ENCODE measurements at regions not wholly inside any gene's neighbourhood (a gene's known extent, or its start where the extent isn't known, plus 50 kb on each side); places are given as distances from the start of the nearest gene placed in this dataset.

DNA sequence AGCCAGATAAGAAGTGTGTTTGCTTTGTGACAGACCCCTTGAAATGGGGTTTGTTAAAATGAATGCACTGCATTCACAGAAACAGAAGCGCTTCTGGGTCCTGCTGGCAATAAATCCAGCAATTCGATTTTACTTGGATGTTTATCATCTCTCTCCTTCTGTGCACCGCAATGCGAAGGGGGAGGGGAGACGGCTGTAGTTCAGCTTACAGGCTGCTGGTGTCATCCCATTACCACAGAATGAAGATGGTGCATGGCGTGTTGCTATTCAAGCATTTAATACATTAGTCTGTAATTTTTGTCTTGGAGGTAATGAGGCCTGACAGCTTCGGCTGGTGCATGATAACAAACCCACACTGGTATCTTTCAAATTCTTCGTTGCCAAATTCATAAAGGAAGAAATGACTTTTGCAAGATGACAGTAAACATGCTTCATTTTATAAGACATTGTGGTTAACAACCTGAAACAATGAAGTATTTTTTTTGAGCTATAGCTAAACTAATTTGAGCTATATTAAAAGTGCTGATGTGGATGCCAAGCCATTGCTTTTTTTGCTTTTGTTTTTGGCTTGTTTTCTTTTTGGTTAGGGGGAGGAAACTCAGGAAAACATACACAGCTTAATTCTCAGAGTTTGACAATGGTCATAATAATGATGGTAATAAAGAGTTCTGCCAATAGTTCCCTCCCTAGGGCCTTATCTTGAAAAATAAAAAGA lies 418.3 kb downstream of the OTOL1 start:
- H3K4me3 ChIP-seq, result no peak overlapping the region
- H3K4me1 ChIP-seq, result no peaks in the 10 kb centered on the region
- TF ChIP-seq POLR2AphosphoS5 (IDR thresholded peaks at IDR 0.05), result no peak
- TF ChIP-seq, protein P1, sequence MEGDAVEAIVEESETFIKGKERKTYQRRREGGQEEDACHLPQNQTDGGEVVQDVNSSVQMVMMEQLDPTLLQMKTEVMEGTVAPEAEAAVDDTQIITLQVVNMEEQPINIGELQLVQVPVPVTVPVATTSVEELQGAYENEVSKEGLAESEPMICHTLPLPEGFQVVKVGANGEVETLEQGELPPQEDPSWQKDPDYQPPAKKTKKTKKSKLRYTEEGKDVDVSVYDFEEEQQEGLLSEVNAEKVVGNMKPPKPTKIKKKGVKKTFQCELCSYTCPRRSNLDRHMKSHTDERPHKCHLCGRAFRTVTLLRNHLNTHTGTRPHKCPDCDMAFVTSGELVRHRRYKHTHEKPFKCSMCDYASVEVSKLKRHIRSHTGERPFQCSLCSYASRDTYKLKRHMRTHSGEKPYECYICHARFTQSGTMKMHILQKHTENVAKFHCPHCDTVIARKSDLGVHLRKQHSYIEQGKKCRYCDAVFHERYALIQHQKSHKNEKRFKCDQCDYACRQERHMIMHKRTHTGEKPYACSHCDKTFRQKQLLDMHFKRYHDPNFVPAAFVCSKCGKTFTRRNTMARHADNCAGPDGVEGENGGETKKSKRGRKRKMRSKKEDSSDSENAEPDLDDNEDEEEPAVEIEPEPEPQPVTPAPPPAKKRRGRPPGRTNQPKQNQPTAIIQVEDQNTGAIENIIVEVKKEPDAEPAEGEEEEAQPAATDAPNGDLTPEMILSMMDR (IDR thresholded peaks at IDR 0.05), result peak in 1 of 6 experiments; percentile 9
- H3K27ac ChIP-seq, result no peak overlapping the region
- no peaks in the 10 kb centered on the region for H3K9me3 ChIP-seq
- no peaks in the 10 kb centered on the region for H3K27me3 ChIP-seq
- ATAC-seq (ENCODE audit: low FRiP score in 2 of 2), result peak in 1 of 2 donors; percentile 67
- H3K36me3 ChIP-seq, result no peaks in the 10 kb centered on the region
- no peak for DNase-seq
- 20 to 33% methylated on average over 8 of the region's 8 CpGs for WGBS, 2 donors

DNA sequence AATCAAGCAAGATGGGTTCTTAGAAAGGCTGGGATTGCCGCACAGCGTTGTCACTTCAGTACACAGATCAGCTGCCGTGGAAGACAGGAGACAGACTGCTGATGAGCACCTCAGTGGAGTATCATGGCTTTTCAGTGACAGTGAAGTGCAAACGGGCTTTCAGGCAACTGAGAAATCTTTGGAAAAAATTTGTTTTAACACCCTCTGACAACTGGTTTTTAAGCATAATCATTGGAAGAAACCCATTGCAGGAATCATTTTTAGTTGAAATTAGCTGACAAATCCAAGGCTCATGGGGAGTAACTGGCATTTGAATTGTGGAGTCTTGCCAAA lies 418.8 kb downstream of the OTOL1 start:
- Histone ChIP-seq H3K27ac (no peak overlapping the region), H3K27me3 (no peaks in the 10 kb centered on the region), H3K36me3 (no peaks in the 10 kb centered on the region), H3K4me3 (no peak overlapping the region), H3K4me1 (no peaks in the 10 kb centered on the region), H3K9me3 (no peaks in the 10 kb centered on the region)
- DNase-seq (no peak), ATAC-seq (ENCODE audit: low FRiP score in 2 of 2) (no peak)
- TF ChIP-seq, protein P1 (IDR thresholded peaks at IDR 0.05), result no peak
- TF ChIP-seq POLR2A (IDR thresholded peaks at IDR 0.05) (no peak), POLR2AphosphoS5 (IDR thresholded peaks at IDR 0.05) (no peak), EP300 (IDR thresholded peaks at IDR 0.05) (no peak)
- 43 to 56% methylated on average over 4 of the region's 4 CpGs for WGBS, 2 donors

DNA sequence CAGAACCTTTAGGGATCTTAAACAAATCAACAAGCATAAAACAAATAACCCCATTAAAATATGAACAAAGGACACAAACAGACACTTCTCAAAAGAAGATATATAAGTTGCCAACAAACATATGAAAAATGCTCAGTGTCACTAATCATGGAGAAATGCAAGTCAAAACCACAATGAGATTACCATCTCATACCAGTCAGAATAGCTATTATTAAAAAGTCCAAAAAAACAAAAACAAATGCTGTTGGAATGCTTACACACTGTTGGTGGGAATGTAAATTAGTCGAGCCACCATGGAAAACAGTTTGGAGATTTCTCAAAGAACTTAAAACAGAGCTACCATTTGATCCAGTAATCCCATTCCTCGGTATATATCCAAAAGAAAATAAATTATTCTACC lies 423.6 kb downstream of the OTOL1 start:
- DNase-seq (no peak), ATAC-seq (ENCODE audit: low FRiP score in 2 of 2) (no peak)
- 75 to 86% methylated on average over 2 of the region's 2 CpGs for WGBS, 2 donors
- TF ChIP-seq POLR2AphosphoS5 (IDR thresholded peaks at IDR 0.05), result no peak
- no peak overlapping the region for H3K27ac ChIP-seq
- H3K9me3 ChIP-seq, result no peaks in the 10 kb centered on the region
- no peaks in the 10 kb centered on the region for H3K36me3 ChIP-seq
- no peaks in the 10 kb centered on the region for H3K4me1 ChIP-seq
- H3K27me3 ChIP-seq, result no peaks in the 10 kb centered on the region
- H3K4me3 ChIP-seq, result no peak overlapping the region

DNA sequence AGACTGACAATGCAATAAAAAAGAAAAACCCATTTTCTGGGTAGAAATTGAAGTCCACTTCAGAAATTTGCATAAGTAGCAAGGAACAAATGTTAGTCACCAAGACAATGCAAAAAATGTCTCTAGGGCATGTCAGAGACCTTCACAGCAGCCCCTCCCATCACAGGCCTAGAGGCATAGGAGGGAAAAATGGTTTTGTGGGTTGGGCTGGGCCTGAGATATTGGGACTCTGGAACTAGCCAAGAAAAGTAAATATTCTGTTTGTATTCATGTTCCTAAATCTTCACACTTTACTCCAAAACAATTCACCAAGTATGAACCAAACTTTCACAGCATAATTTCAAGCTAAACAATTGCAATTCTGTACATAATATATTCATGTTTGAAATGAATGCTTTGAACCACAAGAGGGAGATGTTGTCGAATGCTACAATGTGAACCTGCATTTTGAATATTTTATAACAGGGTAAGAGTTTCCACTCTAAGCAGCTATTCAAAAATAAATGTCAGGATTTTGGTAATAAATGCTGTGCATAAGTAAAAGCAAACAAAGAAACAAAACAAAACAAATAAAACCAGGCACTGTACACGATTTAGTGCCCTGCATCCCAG lies 429.2 kb downstream of the OTOL1 start:
- TF ChIP-seq EP300 (IDR thresholded peaks at IDR 0.05), result no peak
- TF ChIP-seq POLR2A (IDR thresholded peaks at IDR 0.05), result no peak
- no peak for TF ChIP-seq POLR2AphosphoS5 (IDR thresholded peaks at IDR 0.05)
- ATAC-seq (ENCODE audit: low FRiP score in 2 of 2) (no peak), DNase-seq (no peak)
- WGBS, 2 donors, result 78 to 79% methylated on average over 2 of the region's 2 CpGs
- Histone ChIP-seq H3K36me3 (no peaks in the 10 kb centered on the region), H3K4me1 (no peaks in the 10 kb centered on the region), H3K9me3 (no peaks in the 10 kb centered on the region), H3K27ac (no peak overlapping the region), H3K4me3 (no peak overlapping the region), H3K27me3 (no peaks in the 10 kb centered on the region)

DNA sequence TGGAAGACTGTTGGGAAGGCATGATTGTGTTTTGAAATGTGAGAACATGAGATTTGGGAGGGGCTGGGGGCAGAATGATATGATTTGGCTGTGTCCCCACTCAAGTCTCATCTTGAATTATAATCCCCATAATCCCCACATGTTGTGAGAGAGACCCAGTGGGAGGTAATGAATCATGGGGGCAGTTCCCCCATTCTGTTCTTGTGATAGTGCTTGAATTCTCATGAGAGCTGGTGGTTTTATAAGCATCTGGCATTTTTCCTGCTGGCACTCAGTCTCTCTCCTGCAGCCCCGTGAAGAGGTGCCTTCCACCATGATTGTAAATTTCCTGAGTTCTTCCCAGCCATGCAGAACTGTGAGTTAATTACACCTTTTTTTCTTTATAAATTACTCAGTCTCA lies 430.5 kb downstream of the OTOL1 start:
- DNase-seq, result no peak
- Histone ChIP-seq H3K9me3 (no peaks in the 10 kb centered on the region), H3K27ac (no peak overlapping the region), H3K27me3 (no peaks in the 10 kb centered on the region), H3K4me3 (no peak overlapping the region), H3K36me3 (no peaks in the 10 kb centered on the region), H3K4me1 (no peaks in the 10 kb centered on the region)
- no peak for ATAC-seq (ENCODE audit: low FRiP score in 2 of 2)
- 60 to 64% methylated on average over 1 of the region's 1 CpG for WGBS, 2 donors
- TF ChIP-seq, protein P1 (IDR thresholded peaks at IDR 0.05), result no peak
- TF ChIP-seq POLR2A (IDR thresholded peaks at IDR 0.05) (no peak), EP300 (IDR thresholded peaks at IDR 0.05) (no peak), POLR2AphosphoS5 (IDR thresholded peaks at IDR 0.05) (no peak)

Measured in upper lobe of left lung (tissue), 6 donors.